ENCODE measurements at regions not wholly inside any gene's neighbourhood (a gene's known extent, or its start where the extent isn't known, plus 50 kb on each side); places are given as distances from the start of the nearest gene placed in this dataset.

DNA sequence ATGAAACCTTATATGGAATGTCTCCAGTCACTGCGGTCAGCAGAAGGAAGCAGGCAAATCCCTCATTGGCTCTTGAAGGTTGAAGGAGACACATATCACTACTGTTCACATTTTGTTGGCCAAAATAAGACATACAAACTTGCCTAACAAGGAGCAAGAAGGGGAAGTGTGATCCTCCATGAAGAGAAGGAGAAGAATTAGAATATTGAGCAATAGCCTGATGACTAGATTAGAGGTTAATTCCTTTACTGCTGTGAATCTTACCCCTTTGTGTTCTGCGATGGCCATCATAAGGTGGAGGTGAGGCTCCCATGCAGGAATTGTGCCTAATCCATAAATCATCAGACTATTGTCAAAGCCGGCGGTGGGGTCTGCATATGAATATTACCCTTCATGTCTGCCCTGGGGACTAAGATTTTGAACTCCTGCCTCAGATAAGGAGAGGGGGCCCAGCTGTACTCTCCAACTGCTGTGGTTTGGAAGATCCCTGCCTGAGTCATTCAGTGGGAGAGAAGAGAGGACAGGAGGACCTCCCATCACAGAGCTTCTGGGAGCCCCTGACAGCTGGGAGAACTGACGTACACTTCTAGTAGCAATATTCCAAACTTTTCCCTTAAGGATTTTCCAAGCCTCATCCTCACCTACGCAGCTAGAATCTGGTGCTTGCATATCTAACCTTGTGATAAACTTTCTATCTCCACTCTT, 398.5 kb downstream of the REEP3 start:
- DNase-seq (no peak), ATAC-seq (no peak)
- no peaks in the 10 kb centered on the region for H3K9me3 Mint-ChIP-seq (ENCODE audit: low read depth)
- no peak overlapping the region for H3K27ac Mint-ChIP-seq
- H3K4me1 Mint-ChIP-seq: no peaks in the 10 kb centered on the region
- CTCF ChIA-PET: no interaction called here
- peaks cover 3% of the 10 kb centered on the region for H3K27me3 Mint-ChIP-seq
- no peak overlapping the region for H3K4me3 Mint-ChIP-seq
- H3K36me3 Mint-ChIP-seq: no peaks in the 10 kb centered on the region

DNA sequence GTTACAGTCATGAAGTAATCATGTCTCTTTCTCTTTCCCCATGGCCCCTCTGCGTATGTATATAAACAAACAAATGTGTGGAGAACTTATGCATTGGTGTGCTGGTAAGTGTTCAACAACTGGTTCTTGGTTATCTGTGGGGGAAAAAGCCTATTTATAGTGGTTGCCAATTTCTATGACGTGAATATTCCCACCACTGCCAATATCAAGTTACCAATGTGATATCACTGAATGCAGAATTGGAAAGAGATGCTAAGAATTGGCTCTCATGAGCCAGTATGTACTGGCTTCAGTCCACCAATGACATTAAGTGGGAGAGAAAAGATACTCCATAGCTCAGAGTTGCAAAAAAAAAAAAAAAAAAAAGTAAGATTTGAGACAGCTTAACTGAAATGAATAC, 399.7 kb downstream of the REEP3 start:
- H3K27me3 Mint-ChIP-seq: no peaks in the 10 kb centered on the region
- H3K36me3 Mint-ChIP-seq: no peaks in the 10 kb centered on the region
- DNase-seq (no peak), ATAC-seq (no peak)
- H3K9me3 Mint-ChIP-seq (ENCODE audit: low read depth): no peaks in the 10 kb centered on the region
- H3K27ac Mint-ChIP-seq: no peak overlapping the region
- CTCF ChIA-PET: interaction anchor here (0.8 kb wide), 1 partner anchor 10 kb away, joined by 3 read pairs; no protein-coding TSS in a partner anchor
- H3K4me3 Mint-ChIP-seq: no peak overlapping the region
- no peaks in the 10 kb centered on the region for H3K4me1 Mint-ChIP-seq

DNA sequence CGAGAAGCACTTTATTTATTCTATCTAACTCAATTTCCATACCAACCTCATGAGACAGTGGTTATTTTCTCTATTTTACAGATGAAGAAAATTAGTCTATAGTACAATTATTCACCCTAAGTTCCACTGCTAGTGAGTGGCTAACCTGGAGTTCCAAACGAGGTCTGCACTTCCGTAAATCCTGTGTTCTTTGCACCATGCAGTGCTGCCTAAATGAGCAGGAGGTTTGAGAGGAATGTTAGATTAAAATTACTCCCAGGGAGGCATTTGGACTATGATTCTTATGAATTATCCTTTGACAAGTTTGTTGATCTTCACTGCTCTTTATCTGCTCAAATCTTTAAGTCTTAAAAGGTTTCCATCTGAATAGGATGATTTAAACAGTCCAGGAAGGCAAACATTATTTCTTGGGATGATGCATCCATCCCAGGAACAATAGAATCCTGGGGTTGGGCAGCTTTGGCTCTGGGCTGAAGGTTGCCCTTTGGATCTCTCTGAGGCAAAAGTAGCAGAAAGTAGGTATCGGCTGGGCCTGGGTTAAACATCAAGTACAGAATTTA, 400.8 kb downstream of the REEP3 start:
- Mint-ChIP-seq H3K9me3 (ENCODE audit: low read depth) (no peaks in the 10 kb centered on the region), H3K27me3 (no peaks in the 10 kb centered on the region), H3K27ac (no peak overlapping the region), H3K4me3 (no peak overlapping the region), H3K36me3 (no peaks in the 10 kb centered on the region), H3K4me1 (no peaks in the 10 kb centered on the region)
- CTCF ChIA-PET: no interaction called here
- ATAC-seq (no peak), DNase-seq (no peak)

DNA sequence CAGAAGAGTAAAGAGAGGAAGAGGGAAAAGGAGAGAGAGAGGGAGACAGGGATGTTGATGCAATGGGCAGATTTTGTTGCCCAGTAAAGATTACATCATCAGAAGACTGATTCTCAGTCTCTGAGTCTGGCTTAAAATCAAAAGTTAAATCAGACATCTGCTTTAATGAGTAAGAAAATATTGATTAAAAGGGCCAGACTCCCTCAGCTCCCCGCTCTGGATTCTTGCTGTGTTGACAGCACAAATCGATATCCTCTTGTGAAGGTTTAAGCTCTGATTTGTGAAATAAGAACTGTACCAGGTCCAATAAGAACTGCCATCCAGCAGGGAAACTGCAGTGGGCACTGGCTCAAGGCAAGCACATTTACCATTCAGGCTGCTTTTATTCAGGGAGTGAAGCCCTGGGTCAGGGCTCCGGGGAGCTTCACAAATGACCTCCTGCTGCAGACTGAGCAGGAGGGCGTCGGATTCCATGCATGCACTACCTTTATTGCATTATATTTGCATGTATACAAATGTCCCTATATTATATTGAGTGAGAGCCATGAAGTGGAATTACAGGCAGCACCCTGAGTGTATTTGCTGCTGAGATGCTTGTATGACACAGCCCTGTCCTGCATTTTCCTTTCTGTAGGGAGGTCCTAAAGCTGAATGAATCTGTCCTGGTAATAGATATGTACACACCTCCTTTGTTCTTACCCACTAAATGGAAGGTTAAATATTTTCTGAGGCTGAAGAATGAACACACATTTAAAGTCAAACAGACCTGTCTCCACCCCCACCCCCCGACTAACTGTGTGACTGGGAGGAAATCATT, 401.5 kb downstream of the REEP3 start:
- no peak for ATAC-seq

DNA sequence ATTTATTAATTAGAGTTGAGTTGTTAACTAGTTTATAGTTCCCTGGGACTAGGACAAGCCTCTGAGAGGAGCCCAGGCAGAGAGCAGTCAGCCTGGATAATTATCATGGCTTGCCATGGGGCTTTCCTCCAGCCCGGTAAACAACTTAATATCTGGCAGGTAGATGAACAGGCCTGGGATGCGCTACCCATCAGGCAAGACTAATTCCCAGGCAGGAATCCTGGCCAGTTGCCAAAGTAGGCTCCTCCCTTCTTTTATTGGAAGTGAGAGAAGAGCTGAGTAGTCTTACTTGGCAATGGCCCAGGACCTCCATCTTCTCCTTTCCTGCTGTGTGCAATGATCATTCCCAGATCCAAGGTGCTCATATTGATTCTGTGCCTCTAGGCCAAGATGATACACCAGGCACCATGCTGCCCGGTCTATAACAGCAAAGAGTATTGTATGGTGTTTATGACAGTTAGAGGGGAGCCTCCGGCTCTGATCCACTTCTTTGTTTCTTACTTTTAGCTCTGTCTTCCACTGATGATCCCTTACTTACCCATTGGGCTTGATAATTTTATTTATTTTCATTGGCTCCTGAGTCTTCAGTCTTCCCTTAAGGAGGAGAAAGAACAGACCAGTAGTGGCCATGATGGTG, 408.7 kb downstream of the REEP3 start:
- Mint-ChIP-seq H3K27ac (no peak overlapping the region), H3K36me3 (no peaks in the 10 kb centered on the region), H3K4me3 (no peak overlapping the region), H3K27me3 (peaks cover 4% of the 10 kb centered on the region), H3K4me1 (no peaks in the 10 kb centered on the region), H3K9me3 (ENCODE audit: low read depth) (no peaks in the 10 kb centered on the region)
- ATAC-seq: no peak
- no peak for DNase-seq
- CTCF ChIA-PET: no interaction called here

More for the DNA sequence above, 401.5 kb downstream of the REEP3 start:
- CTCF ChIA-PET: no interaction called here
- no peaks in the 10 kb centered on the region for H3K27me3 Mint-ChIP-seq
- H3K4me1 Mint-ChIP-seq: no peaks in the 10 kb centered on the region
- no peak overlapping the region for H3K27ac Mint-ChIP-seq
- no peaks in the 10 kb centered on the region for H3K36me3 Mint-ChIP-seq
- no peak for DNase-seq
- H3K4me3 Mint-ChIP-seq: no peak overlapping the region
- no peaks in the 10 kb centered on the region for H3K9me3 Mint-ChIP-seq (ENCODE audit: low read depth)

DNA sequence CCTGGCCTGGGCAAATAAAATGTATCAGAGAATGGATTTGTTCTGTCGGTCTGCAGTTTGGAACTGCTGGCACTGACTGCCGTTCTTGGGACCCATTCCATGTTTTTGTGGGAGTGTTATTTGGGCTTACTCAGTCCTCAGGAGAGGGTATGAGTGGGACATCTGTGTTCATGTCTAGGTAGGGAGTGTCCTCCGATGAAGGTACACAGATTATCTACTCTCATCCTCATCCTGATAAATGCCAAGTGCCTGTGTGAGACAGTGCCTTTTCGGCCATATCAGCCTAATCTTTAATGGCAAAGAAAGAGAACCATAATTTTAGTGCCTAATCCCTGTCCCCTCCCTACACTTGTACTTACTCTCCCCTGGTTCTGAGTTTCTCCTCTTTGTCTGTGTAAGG, 409.4 kb downstream of the REEP3 start:
- Mint-ChIP-seq H3K36me3 (no peaks in the 10 kb centered on the region), H3K9me3 (ENCODE audit: low read depth) (no peaks in the 10 kb centered on the region), H3K4me3 (no peak overlapping the region), H3K4me1 (no peaks in the 10 kb centered on the region), H3K27ac (no peak overlapping the region), H3K27me3 (peaks cover 4% of the 10 kb centered on the region)
- no peak for DNase-seq
- CTCF ChIA-PET: no interaction called here
- ATAC-seq: no peak

DNA sequence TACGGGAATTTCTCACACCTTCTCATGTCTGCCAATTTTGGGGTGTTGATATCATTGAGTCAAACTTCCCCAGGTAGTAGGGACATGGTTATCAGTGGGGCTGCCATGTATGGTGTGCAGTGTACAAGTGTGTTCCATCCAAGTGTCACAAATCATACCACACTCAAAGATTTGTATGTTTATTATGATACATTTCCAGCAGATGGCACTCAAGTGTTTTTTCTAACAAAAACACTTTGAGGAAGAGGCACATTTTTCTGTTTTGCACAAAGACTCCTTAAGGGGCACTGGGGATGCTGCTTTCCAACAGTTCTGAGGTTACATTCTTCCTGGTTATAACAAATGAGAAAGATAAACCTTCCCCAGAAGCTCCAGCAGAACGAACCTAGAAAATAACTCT, 414.5 kb downstream of the REEP3 start:
- no peak overlapping the region for H3K27ac Mint-ChIP-seq
- CTCF ChIA-PET: interaction anchor here (1.7 kb wide), 1 partner anchor 40 kb away, joined by 3 read pairs; no protein-coding TSS in a partner anchor
- DNase-seq: no peak
- no peaks in the 10 kb centered on the region for H3K9me3 Mint-ChIP-seq (ENCODE audit: low read depth)
- no peaks in the 10 kb centered on the region for H3K4me1 Mint-ChIP-seq
- no peaks in the 10 kb centered on the region for H3K36me3 Mint-ChIP-seq
- H3K4me3 Mint-ChIP-seq: no peak overlapping the region
- no peak for ATAC-seq
- H3K27me3 Mint-ChIP-seq: peaks cover 4% of the 10 kb centered on the region

DNA sequence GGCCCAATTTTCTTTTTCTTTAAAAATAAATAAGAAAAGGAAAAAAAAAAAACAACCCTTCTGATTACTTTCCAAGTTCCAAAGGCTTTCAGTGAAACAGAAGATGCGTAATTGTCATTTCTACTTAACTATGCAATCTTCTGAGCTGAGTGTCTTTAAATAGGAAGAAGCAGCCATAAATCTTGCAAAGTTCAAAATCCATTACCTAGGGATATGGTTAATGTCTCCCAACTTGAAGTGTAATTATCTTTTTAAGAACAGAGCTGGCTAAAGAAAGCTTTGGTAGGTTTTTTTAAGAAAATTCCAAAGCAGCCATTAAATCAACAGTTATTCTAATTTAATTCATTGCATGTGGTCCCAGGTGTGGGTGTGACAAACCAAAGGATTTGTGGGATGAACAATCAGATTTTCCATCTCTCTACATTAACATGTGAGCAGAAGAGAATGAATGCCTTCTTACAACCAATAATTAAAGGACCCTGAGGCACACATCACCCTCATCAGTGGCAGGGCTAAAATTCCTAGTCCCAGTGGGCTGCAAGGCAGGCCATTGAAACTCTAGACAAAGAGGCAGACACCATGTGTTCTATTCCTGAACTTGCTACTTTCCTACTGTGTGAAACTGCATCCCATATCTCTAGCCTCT, 419.2 kb downstream of the REEP3 start:
- Mint-ChIP-seq H3K9me3 (ENCODE audit: low read depth) (no peaks in the 10 kb centered on the region), H3K4me1 (no peaks in the 10 kb centered on the region), H3K4me3 (no peak overlapping the region), H3K27me3 (no peaks in the 10 kb centered on the region), H3K27ac (no peak overlapping the region), H3K36me3 (no peaks in the 10 kb centered on the region)
- CTCF ChIA-PET: interaction anchor here (1.2 kb wide), 1 partner anchor 37 kb away, joined by 4 read pairs; no protein-coding TSS in a partner anchor
- no peak for DNase-seq
- no peak for ATAC-seq

DNA sequence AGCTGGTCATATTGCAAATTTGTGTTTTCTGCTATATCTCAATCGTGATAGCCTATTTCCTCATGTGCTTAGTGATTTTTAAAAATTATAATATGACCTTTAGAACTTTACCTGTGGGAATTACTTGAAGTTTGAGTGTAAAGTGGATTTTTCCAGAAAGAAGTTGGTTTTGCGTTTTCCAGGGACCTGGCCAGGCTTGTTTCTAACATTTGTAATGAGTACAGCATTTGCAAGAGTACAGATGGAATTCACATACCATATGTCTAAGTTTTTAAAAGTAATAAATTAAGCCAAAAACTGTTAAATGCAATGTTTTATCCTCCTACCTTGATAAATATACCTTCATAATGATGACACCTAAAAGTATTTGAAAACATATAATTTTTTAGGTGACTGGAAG, 443.2 kb downstream of the REEP3 start:
- ATAC-seq: no peak
- H3K27ac Mint-ChIP-seq: no peak overlapping the region
- no peak for DNase-seq
- H3K27me3 Mint-ChIP-seq: peaks cover 5% of the 10 kb centered on the region
- H3K36me3 Mint-ChIP-seq: no peaks in the 10 kb centered on the region
- H3K9me3 Mint-ChIP-seq (ENCODE audit: low read depth): no peaks in the 10 kb centered on the region
- H3K4me1 Mint-ChIP-seq: no peaks in the 10 kb centered on the region
- CTCF ChIA-PET: no interaction called here
- no peak overlapping the region for H3K4me3 Mint-ChIP-seq

DNA sequence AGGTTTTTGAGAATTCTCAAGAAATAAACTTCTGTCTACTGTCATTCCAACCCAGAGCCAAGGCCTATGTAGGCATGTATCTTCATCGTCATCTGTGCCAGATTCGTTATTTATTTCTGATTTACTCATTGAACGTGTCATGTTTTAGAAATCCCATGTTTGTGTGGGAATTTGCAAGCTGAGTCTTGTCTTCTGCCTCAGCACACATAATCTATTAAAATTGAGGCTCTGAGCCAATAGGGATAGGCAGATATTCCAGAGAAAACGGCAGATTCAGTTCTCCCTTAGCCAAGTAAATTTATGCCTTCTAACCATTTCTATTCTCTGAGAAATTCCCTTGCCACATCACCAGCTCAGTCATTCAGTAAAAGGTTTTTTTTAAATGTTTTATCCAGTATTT, 444.6 kb downstream of the REEP3 start:
- ATAC-seq: no peak
- Mint-ChIP-seq H3K9me3 (ENCODE audit: low read depth) (no peaks in the 10 kb centered on the region), H3K4me3 (no peak overlapping the region), H3K27me3 (peaks cover 5% of the 10 kb centered on the region), H3K4me1 (no peaks in the 10 kb centered on the region), H3K27ac (no peak overlapping the region), H3K36me3 (no peaks in the 10 kb centered on the region)
- DNase-seq: no peak
- CTCF ChIA-PET: interaction anchor here (1.4 kb wide), 1 partner anchor 11 kb away, joined by 4 read pairs; no protein-coding TSS in a partner anchor

DNA sequence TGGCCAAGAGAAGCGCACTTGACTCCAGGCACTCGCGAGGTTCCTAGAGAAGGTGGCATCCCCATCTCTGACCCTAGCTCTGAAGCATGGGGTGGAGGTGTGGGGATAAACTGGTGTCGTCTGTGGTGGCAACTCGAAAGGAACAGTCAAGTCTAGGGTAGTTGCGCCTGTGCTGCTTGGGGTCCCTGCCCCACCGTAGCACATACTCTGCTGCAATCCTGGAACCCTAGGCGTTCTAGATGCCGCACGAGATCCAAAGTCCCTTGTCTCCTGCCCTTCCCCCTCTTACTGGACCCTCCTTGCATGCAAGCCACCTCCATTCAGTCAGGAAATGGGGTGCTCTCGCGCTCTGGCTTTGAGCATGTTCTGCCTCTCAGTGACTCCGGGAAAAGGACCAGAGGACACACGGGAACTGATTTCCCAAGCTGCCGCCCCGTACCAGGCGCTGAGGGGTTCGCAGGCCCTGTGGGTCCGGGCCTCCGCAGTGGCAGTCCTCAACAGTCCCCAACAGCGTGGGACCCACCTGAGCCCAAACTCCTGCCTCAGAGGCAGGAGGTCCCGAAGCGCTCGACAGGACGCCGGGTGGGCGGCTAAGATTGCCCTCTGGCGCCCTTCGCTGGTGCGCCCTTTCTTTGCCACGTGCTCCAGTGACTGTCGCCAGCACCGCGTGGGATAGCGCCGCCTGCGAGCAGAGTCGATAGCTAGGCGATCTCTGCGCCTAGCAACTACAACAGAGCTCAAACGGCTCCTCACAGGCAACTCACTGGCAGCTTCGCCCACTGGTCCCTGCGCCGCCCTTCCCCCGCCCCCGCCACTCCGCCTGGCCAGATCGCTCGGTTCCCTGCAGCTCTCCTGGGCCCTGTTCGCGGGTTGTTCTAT, 452.0 kb downstream of the REEP3 start:
- no peak for ATAC-seq
- no peaks in the 10 kb centered on the region for H3K36me3 Mint-ChIP-seq
- no peaks in the 10 kb centered on the region for H3K27me3 Mint-ChIP-seq
- H3K4me3 Mint-ChIP-seq: no peak overlapping the region
- no peaks in the 10 kb centered on the region for H3K9me3 Mint-ChIP-seq (ENCODE audit: low read depth)
- DNase-seq: no peak
- H3K27ac Mint-ChIP-seq: no peak overlapping the region
- CTCF ChIA-PET: no interaction called here
- H3K4me1 Mint-ChIP-seq: no peaks in the 10 kb centered on the region

DNA sequence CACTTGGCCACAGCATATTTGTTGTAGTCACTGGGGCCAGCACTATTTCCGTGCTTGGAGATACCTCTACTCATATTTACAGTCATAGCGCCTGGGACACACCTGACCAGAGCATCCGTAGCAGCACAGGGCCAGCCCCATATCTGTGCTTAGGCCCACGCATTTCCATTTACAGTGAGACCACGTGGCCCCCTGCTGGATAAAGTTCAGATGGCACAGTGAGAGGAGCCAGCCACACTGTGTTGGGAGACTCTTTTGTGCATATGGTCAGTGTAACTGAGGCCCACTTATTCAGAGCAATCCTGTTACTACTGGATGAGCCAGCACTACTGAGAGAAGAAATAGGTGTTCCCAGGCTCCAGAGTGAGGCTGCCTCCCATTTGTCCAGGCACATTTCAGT, 455.3 kb downstream of the REEP3 start:
- peak; percentile 36 for ATAC-seq
- CTCF ChIA-PET: interaction anchor here (0.9 to 2.0 kb wide), 4 partner anchors 11 to 110 kb away, joined by 4 to 21 read pairs (median 4); no protein-coding TSS in a partner anchor
- Mint-ChIP-seq H3K36me3 (no peaks in the 10 kb centered on the region), H3K4me3 (no peak overlapping the region), H3K9me3 (ENCODE audit: low read depth) (no peaks in the 10 kb centered on the region), H3K27me3 (no peaks in the 10 kb centered on the region), H3K27ac (no peak overlapping the region), H3K4me1 (no peaks in the 10 kb centered on the region)
- DNase-seq: peak; percentile 48

Measured in activated CD8-positive, alpha-beta memory T cell treated with anti-CD3 and anti-CD28 coated beads, Interleukin-2, amount 10 ng/mL, durations not matched to agents 7 days and 5 days (primary cell).